Panc1 (cell line): ENCODE measurements at regions not wholly inside any gene's neighbourhood (a gene's known extent, or its start where the extent isn't known, plus 50 kb on each side); places are given as distances from the start of the nearest gene placed in this dataset.
"Not testable (repeated sequence)": the region's sequence is repeated elsewhere in the genome, so short reads cannot be mapped to it uniquely, and the experiment has no call there.

Experiments
- ATAC-seq: fragments of 200-7000 bp; cut with Tn5 transposase; 2 replicates; pipeline ENCODE4 v1.9.1; 2020; ENCODE audit warnings: mild to moderate bottlenecking, moderate library complexity
- BruUV-seq: library from RNA; stranded (reverse); fragments of 400-500 nt; replicated peaks from 2 replicates; lab custom pipeline; 2021; lab: Mats Ljungman, UMichigan
- CTCF ChIA-PET: fragments of 300-600 bp; sonication (Branson Sonifier 250); formaldehyde crosslinking; loops from one replicate; lab custom pipeline; 2022; ENCODE audit warnings: antibody characterized with exemption; lab: Charles Lee
- POLR2A ChIA-PET: fragments of 300-600 bp; sonication (Branson Sonifier 250); formaldehyde crosslinking; loops from one replicate; lab custom pipeline; 2022; ENCODE audit warnings: antibody characterized with exemption; lab: Charles Lee
- DNase-seq: peaks from one replicate; pipeline ENCODE4 v3.0.0-alpha.2; 2010; ENCODE audit warnings: low read depth, low spot score
- H3K27ac ChIP-seq: 2 replicates; pipeline ENCODE4 v1.5.1; 2011; ENCODE audit warnings: mild to moderate bottlenecking, low read length, inconsistent platforms
- H3K27me3 ChIP-seq: fragments of 200-500 bp; sonication (Bioruptor generic); 2 replicates; pipeline ENCODE4 v1.6.0; 2014; ENCODE audit warnings: low read length, inconsistent platforms; ENCODE audit not compliant: control insufficient read depth, insufficient read depth
- H3K36me3 ChIP-seq: fragments of 200-500 bp; sonication (Bioruptor generic); 2 replicates; pipeline ENCODE4 v1.5.1; 2014; ENCODE audit warnings: inconsistent platforms, mild to moderate bottlenecking, low read length, moderate library complexity; ENCODE audit not compliant: control insufficient read depth, insufficient read depth
- H3K4me1 ChIP-seq: 2 replicates; pipeline ENCODE4 v1.5.1; 2011; ENCODE audit warnings: inconsistent platforms, mild to moderate bottlenecking, low read length, moderate library complexity; ENCODE audit not compliant: control insufficient read depth, insufficient read depth
- H3K4me3 ChIP-seq, 2 experiments: 2 replicates each; pipeline ENCODE4 v1.5.1; 2011 to 2012; ENCODE audit warnings: low read depth in 2 of 2, low read length in 2 of 2, mild to moderate bottlenecking in 2 of 2, inconsistent platforms in 1 of 2, moderate library complexity in 1 of 2
- H3K9me3 ChIP-seq: fragments of 200-500 bp; sonication (Bioruptor generic); 2 replicates; pipeline ENCODE4 v1.5.1; 2014; ENCODE audit warnings: low read depth, mild to moderate bottlenecking, inconsistent platforms, low read length, moderate library complexity; ENCODE audit not compliant: control insufficient read depth, insufficient read depth
- CTCF ChIP-seq: fragments of 450-650 bp; IDR thresholded peaks from 2 replicates; pipeline ENCODE4 v1.5.1; 2017; ENCODE audit warnings: mild to moderate bottlenecking
- POLR2AphosphoS5 ChIP-seq: IDR thresholded peaks from 2 replicates; pipeline ENCODE4 v1.6.1; 2012; ENCODE audit warnings: mild to moderate bottlenecking, low read depth, low read length, moderate library complexity
- REST ChIP-seq, 2 experiments: IDR thresholded peaks; 2 replicates each; pipeline ENCODE4 v1.6.1; 2011 to 2012; ENCODE audit warnings: low read depth in 2 of 2, control low read depth in 1 of 2, low read length in 1 of 2, mild to moderate bottlenecking in 1 of 2, moderate library complexity in 1 of 2; ENCODE audit not compliant: insufficient read depth in 1 of 2
- SIN3A ChIP-seq: IDR thresholded peaks from 2 replicates; pipeline ENCODE4 v1.6.1; 2012; ENCODE audit warnings: low read depth, mild to moderate bottlenecking, low read length, moderate library complexity, borderline replicate concordance; ENCODE audit not compliant: insufficient read depth
- TCF7L2 ChIP-seq: IDR thresholded peaks from 2 replicates; pipeline ENCODE4 v1.6.1; 2011; ENCODE audit warnings: mild to moderate bottlenecking, low read depth, low read length, inconsistent platforms
- in situ Hi-C: cut with HindIII; loops from 2 replicates; pipeline ENCODE4 v1.10.0; 2016; ENCODE audit warnings: low sequenced_read_pairs, low pct_unique_long_range_greater_than_20kb
- intact Hi-C: fragments of 100-400 bp; cut with micrococcal nuclease; formaldehyde crosslinking; loops from one replicate; pipeline ENCODE4 v1.10.0; 2022; ENCODE audit not compliant: unreplicated experiment

- Histone ChIP-seq H3K27me3 (peaks cover 12% of the 10 kb centered on the region; the same call in 1 of the 2 replicates), H3K27ac (no peak overlapping the region), H3K4me1 (no peaks in the 10 kb centered on the region), H3K9me3 (no peaks in the 10 kb centered on the region), H3K36me3 (no peaks in the 10 kb centered on the region), H3K4me3 (no peak overlapping the region)
- TF ChIP-seq SIN3A (no peak), TCF7L2 (no peak), POLR2AphosphoS5 (no peak), CTCF (no peak), REST (IDR thresholded peaks at IDR 0.05; ENCODE audit: insufficient read depth in 1 of 2, low read depth in 2 of 2, low read length in 1 of 2) (no peak)
- in situ Hi-C loops (no loop called here), intact Hi-C loops (no loop called here)
- ATAC-seq, result no peak
- ChIA-PET CTCF (no interaction called here), POLR2A (no interaction called here)
- DNase-seq, result no peak
- no TSS peak for BruUV-seq
Measured at GRCh38 chr5:108536321-108536720, 154.4 kb upstream of the FBXL17 start.

- BruUV-seq, intact Hi-C loops, H3K4me3 ChIP-seq, CTCF ChIA-PET, in situ Hi-C loops, POLR2A ChIA-PET, H3K9me3 ChIP-seq, DNase-seq, H3K4me1 ChIP-seq, H3K36me3 ChIP-seq, H3K27ac ChIP-seq, ATAC-seq, H3K27me3 ChIP-seq: not testable (repeated sequence)
Measured at GRCh38 chr5:108532129-108532445, 150.2 kb upstream of the FBXL17 start.

GRCh38 chr5:108531367-108532128 lies 149.7 kb upstream of the FBXL17 start:
- Histone ChIP-seq H3K27ac (no peak overlapping the region), H3K9me3 (0 out of 2 replicates have a peak, but pooled peaks cover 3% of the 10 kb centered on the region), H3K27me3 (0 out of 2 replicates have a peak, but pooled peaks cover 4% of the 10 kb centered on the region), H3K36me3 (no peaks in the 10 kb centered on the region), H3K4me1 (no peaks in the 10 kb centered on the region), H3K4me3 (no peak overlapping the region)
- ChIA-PET CTCF (no interaction called here), POLR2A (no interaction called here)
- DNase-seq (no peak), ATAC-seq (no peak)
- BruUV-seq, result no TSS peak
- in situ Hi-C loops, result no loop called here
- TF ChIP-seq POLR2AphosphoS5 (no peak), SIN3A (no peak), REST (IDR thresholded peaks at IDR 0.05; ENCODE audit: insufficient read depth in 1 of 2, low read depth in 2 of 2, low read length in 1 of 2) (no peak), CTCF (no peak), TCF7L2 (no peak)
- intact Hi-C loops, result no loop called here
